Spleen (tissue), 7 donors: ENCODE measurements at regions not wholly inside any gene's neighbourhood (a gene's known extent, or its start where the extent isn't known, plus 50 kb on each side); places are given as distances from the start of the nearest gene placed in this dataset.

Source experiments
- CTCF ChIP-seq, 11 experiments: fragments of 200-600 bp in 7 of 11; fragments of 450-650 bp in 4 of 11; sonication (generic) in 4 of 11; IDR thresholded peaks in 8 of 11; conservative IDR thresholded peaks in 3 of 11; 1 replicate in 7 of 11; 2 replicates in 4 of 11; pipeline versions ENCODE4 v1.4.0 to v1.8.0; 2016 to 2021; ENCODE audit warnings: antibody characterized with exemption in 11 of 11, inconsistent platforms in 4 of 11, mild to moderate bottlenecking in 1 of 11
- POLR2A ChIP-seq, 3 donors: fragments of 450-650 bp; IDR thresholded peaks; one replicate each; pipeline ENCODE4 v1.5.1; 2017; ENCODE audit warnings: antibody characterized with exemption in 3 of 3, mild to moderate bottlenecking in 1 of 3
- POLR2AphosphoS5 ChIP-seq, 3 donors: sonication (generic); formaldehyde crosslinking; IDR thresholded peaks; one replicate each; pipeline ENCODE4 v1.5.1; 2017; ENCODE audit warnings: antibody characterized with exemption in 3 of 3
- donor health status: DM: no; HTN: no; CAD: no; lungs with moderate emphysema.
- donor health status: DM: no; HTN: no; CAD: no.
- donor health status: DM: no; HTN: no; CAD: no.

DNA sequence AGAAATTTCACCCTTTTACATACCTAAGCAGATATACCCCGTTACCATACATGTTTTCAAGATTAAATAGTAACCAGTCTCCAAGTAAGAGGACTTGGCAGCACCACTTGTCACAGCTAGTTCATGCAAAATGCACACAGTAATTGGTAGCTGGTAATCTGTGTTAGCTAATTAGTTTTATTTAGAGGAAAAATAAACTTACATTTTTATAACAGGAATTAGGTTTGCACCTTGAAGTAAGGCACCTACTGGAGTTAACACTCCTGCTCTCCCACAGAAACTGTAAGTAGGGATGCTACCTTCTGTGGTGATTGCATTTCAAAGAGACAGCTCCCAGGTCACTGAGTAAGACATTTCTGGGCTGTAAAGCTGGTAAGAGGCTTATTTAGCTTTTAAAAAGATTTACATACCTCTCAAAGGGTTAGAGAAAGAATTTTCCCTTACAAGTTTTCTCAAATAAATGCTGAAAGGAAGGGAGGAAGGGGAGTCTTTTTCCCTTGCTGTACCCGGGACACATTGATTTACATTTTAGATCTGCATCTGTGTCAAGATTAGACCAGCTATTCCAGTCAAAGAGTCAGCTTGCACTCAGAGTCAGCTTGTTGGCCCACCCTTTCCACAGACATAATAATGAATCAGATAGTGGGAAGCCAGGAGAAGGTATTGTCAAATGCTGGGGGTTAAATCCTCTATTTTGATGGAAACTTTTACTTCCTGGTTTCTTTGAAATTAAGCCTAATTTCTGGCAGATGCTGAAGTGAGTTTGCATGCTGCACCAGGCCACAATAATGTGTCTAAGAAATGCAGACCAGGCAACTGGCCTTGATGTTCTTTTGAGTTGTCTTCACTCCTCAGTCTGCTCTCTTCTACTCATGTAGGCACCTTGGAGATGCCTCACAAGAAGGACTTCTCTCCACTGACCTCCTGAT, 77.6 kb upstream of the CHD2 start:
- TF ChIP-seq CTCF (IDR thresholded peaks at IDR 0.05 in 8 of 11, conservative IDR thresholded peaks at IDR 0.05 in 3 of 11) (no peak), POLR2AphosphoS5 (IDR thresholded peaks at IDR 0.05) (no peak), POLR2A (IDR thresholded peaks at IDR 0.05) (no peak)
